H1 (cell line): ENCODE measurements at regions not wholly inside any gene's neighbourhood (a gene's known extent, or its start where the extent isn't known, plus 50 kb on each side); places are given as distances from the start of the nearest gene placed in this dataset.

Source experiments
- CTCF ChIA-PET: fragments of 300-600 bp; sonication (Branson Sonifier 250); formaldehyde crosslinking; loops from one replicate; lab custom pipeline; 2021; ENCODE audit not compliant: partially characterized antibody; lab: Charles Lee
- POLR2A ChIA-PET: fragments of 300-600 bp; sonication (Branson Sonifier 250); formaldehyde crosslinking; loops from one replicate; lab custom pipeline; 2021; ENCODE audit warnings: inconsistent platforms; ENCODE audit not compliant: partially characterized antibody; lab: Charles Lee
- DNase-seq, 2 experiments: peaks; one replicate each; pipeline versions ENCODE4 v3.0.0 to v3.0.0-alpha.2; 2010 to 2022; ENCODE audit warnings: low spot score in 2 of 2, low read depth in 1 of 2, mixed read lengths in 1 of 2
- FAIRE-seq: peaks from 2 replicates; lab custom pipeline; 2011; peaks lifted over from hg19 to GRCh38; lab: Jason Lieb, UNC
- H2AFZ ChIP-seq: 2 replicates; pipeline ENCODE4 v1.8.1; 2012; ENCODE audit warnings: low read length, inconsistent platforms
- H2AK5ac ChIP-seq: 2 replicates; pipeline ENCODE4 v1.6.1; 2013; ENCODE audit warnings: low read depth, low read length
- H2BK120ac ChIP-seq: replicated peaks from 2 replicates; pipeline ENCODE3; 2013; ENCODE audit warnings: low read depth, low read length, inconsistent platforms
- H2BK12ac ChIP-seq: 2 replicates; pipeline ENCODE4 v1.6.1; 2013; ENCODE audit warnings: low read depth, low read length
- H2BK15ac ChIP-seq: 2 replicates; pipeline ENCODE4 v1.6.1; 2013; ENCODE audit warnings: low read length
- H2BK20ac ChIP-seq: 2 replicates; pipeline ENCODE4 v1.6.1; 2013; ENCODE audit warnings: low read length
- H2BK5ac ChIP-seq: 2 replicates; pipeline ENCODE4 v1.6.1; 2013; ENCODE audit warnings: low read depth, low read length
- H3K14ac ChIP-seq: 2 replicates; pipeline ENCODE4 v1.6.1; 2013; ENCODE audit warnings: inconsistent platforms; ENCODE audit not compliant: insufficient read length
- H3K18ac ChIP-seq: 2 replicates; pipeline ENCODE4 v1.6.1; 2013; ENCODE audit warnings: low read length; ENCODE audit errors: extremely low read depth
- H3K23ac ChIP-seq: 2 replicates; pipeline ENCODE4 v1.6.1; 2013; ENCODE audit warnings: inconsistent platforms; ENCODE audit not compliant: insufficient read length
- H3K23me2 ChIP-seq: 2 replicates; pipeline ENCODE4 v1.6.1; 2013; ENCODE audit warnings: low read depth, low read length
- H3K27ac ChIP-seq: 2 replicates; pipeline ENCODE4 v1.6.1; 2011; ENCODE audit warnings: low read depth, low read length, inconsistent platforms
- H3K27me3 ChIP-seq, 4 experiments: replicated peaks in 1 of 4; 1 replicate in 1 of 4; 2 replicates in 3 of 4; pipeline versions ENCODE4 v1.6.1 to v1.8.1; 2011 to 2013; ENCODE audit warnings: low read length in 3 of 4, mild to moderate bottlenecking in 3 of 4, inconsistent platforms in 2 of 4, mixed read lengths in 2 of 4, moderate library complexity in 1 of 4; ENCODE audit not compliant: control insufficient read depth in 3 of 4, insufficient read depth in 3 of 4; ENCODE audit errors: extremely low read depth in 1 of 4
- H3K36me3 ChIP-seq, 4 experiments: 2 replicates each; pipeline versions ENCODE4 v1.6.1 to v1.8.1; 2011 to 2013; ENCODE audit warnings: mild to moderate bottlenecking in 4 of 4, low read length in 3 of 4, moderate library complexity in 2 of 4, control low read depth in 1 of 4, inconsistent platforms in 1 of 4; ENCODE audit not compliant: insufficient read depth in 4 of 4, control insufficient read depth in 2 of 4
- H3K4ac ChIP-seq: replicated peaks from 2 replicates; pipeline ENCODE3; 2013; ENCODE audit warnings: low read length, low read depth, mixed read lengths, inconsistent platforms; ENCODE audit not compliant: insufficient read length
- H3K4me1 ChIP-seq, 4 experiments: replicated peaks in 1 of 4; 1 replicate in 1 of 4; 2 replicates in 3 of 4; pipeline versions ENCODE4 v1.6.1 to v1.8.1; 2011 to 2013; ENCODE audit warnings: low read length in 3 of 4, inconsistent platforms in 2 of 4, mixed read lengths in 1 of 4; ENCODE audit not compliant: insufficient read depth in 4 of 4, control insufficient read depth in 3 of 4
- H3K4me2 ChIP-seq, 2 experiments: 2 replicates each; pipeline versions ENCODE4 v1.6.1 to v1.8.1; 2011 to 2013; ENCODE audit warnings: low read depth in 2 of 2, low read length in 2 of 2, control low read depth in 1 of 2, inconsistent platforms in 1 of 2, mild to moderate bottlenecking in 1 of 2; ENCODE audit not compliant: insufficient read depth in 1 of 2
- H3K4me3 ChIP-seq, 4 experiments: fragments of 200-600, 300-600 bp in 1 of 4; sonication (generic), shearing (Covaris generic), sonication (Bioruptor Twin) in 1 of 4; 2 replicates each; pipeline versions ENCODE4 v1.5.1 to v1.8.1; 2011 to 2016; ENCODE audit warnings: low read length in 4 of 4, low read depth in 3 of 4, control low read depth in 2 of 4, inconsistent platforms in 2 of 4, mild to moderate bottlenecking in 2 of 4, mixed read lengths in 1 of 4, moderate library complexity in 1 of 4; ENCODE audit not compliant: insufficient read depth in 2 of 4; ENCODE audit errors: extremely low read depth in 1 of 4
- H3K56ac ChIP-seq: replicated peaks from 2 replicates; pipeline ENCODE3; 2013; ENCODE audit warnings: low read depth, mild to moderate bottlenecking, mixed read lengths, low read length, inconsistent platforms; ENCODE audit not compliant: insufficient read length
- H3K79me1 ChIP-seq: 2 replicates; pipeline ENCODE4 v1.6.1; 2013; ENCODE audit warnings: low read depth, low read length, control low read depth
- H3K79me2 ChIP-seq, 2 experiments: 2 replicates each; pipeline versions ENCODE4 v1.6.1 to v1.8.1; 2012 to 2013; ENCODE audit warnings: low read length in 2 of 2, mild to moderate bottlenecking in 2 of 2, inconsistent platforms in 1 of 2; ENCODE audit not compliant: insufficient read depth in 2 of 2, control insufficient read depth in 1 of 2
- H3K9ac ChIP-seq, 4 experiments: replicated peaks in 1 of 4; 1 replicate in 1 of 4; 2 replicates in 3 of 4; pipeline versions ENCODE4 v1.6.1 to v1.8.1; 2011 to 2013; ENCODE audit warnings: low read depth in 3 of 4, low read length in 3 of 4, control low read depth in 2 of 4, mild to moderate bottlenecking in 2 of 4, moderate library complexity in 2 of 4, inconsistent platforms in 1 of 4; ENCODE audit errors: extremely low read depth in 1 of 4
- H3K9me3 ChIP-seq, 2 experiments: 2 replicates each; pipeline versions ENCODE4 v1.6.1 to v1.8.1; 2012 to 2013; ENCODE audit warnings: mild to moderate bottlenecking in 2 of 2, moderate library complexity in 2 of 2, control low read depth in 1 of 2, inconsistent platforms in 1 of 2, low read depth in 1 of 2, low read length in 1 of 2, mixed read lengths in 1 of 2; ENCODE audit not compliant: insufficient read depth in 2 of 2
- H4K20me1 ChIP-seq, 2 experiments: replicated peaks in 1 of 2; 2 replicates each; pipeline versions ENCODE3 to v1.8.1; 2011 to 2013; ENCODE audit warnings: inconsistent platforms in 2 of 2, low read length in 2 of 2, mild to moderate bottlenecking in 1 of 2; ENCODE audit not compliant: insufficient read depth in 2 of 2, control insufficient read depth in 1 of 2
- H4K5ac ChIP-seq: 2 replicates; pipeline ENCODE4 v1.6.1; 2013; ENCODE audit warnings: low read length, low read depth, mixed read lengths, inconsistent platforms; ENCODE audit not compliant: insufficient read length
- H4K8ac ChIP-seq: 2 replicates; pipeline ENCODE4 v1.8.0; 2013; ENCODE audit warnings: mild to moderate bottlenecking, moderate library complexity, low read length, inconsistent platforms; ENCODE audit not compliant: insufficient read depth; ENCODE audit errors: extremely low read depth
- H4K91ac ChIP-seq: replicated peaks from 2 replicates; pipeline ENCODE3; 2013; ENCODE audit warnings: low read length, mixed read lengths, inconsistent platforms; ENCODE audit not compliant: insufficient read length
- CBX5 ChIP-seq: fragments of 300-800, 300-1000 bp; sonication (generic); IDR thresholded peaks from 2 replicates; pipeline ENCODE4 v1.7.1; 2016; ENCODE audit warnings: antibody characterized with exemption, low read length, low read depth
- GTF2F1 ChIP-seq: IDR thresholded peaks from 2 replicates; pipeline ENCODE4 v1.6.1; 2012; ENCODE audit warnings: low read depth, low read length, improper control_type of control experiment, borderline replicate concordance
- HDAC2 ChIP-seq, 2 experiments: fragments of 300-600 bp in 1 of 2; sonication (generic) in 1 of 2; IDR thresholded peaks; 2 replicates each; pipeline ENCODE4 v1.6.1; 2011 to 2012; ENCODE audit warnings: low read depth in 2 of 2, low read length in 2 of 2, mild to moderate bottlenecking in 2 of 2, moderate library complexity in 2 of 2, borderline replicate concordance in 1 of 2, inconsistent platforms in 1 of 2
- RAD21 ChIP-seq, 2 experiments: IDR thresholded peaks in 1 of 2; conservative IDR thresholded peaks in 1 of 2; 2 replicates each; pipeline ENCODE4 v1.6.1; 2011; ENCODE audit warnings: low read depth in 2 of 2, low read length in 2 of 2, improper control_type of control experiment in 1 of 2, inconsistent platforms in 1 of 2, mild to moderate bottlenecking in 1 of 2, moderate library complexity in 1 of 2
- RNF2 ChIP-seq: fragments of 200-900, 300-1000 bp; sonication (generic); IDR thresholded peaks from 2 replicates; pipeline ENCODE4 v1.7.1; 2016; ENCODE audit warnings: borderline replicate concordance, low read depth, mild to moderate bottlenecking, antibody characterized with exemption, low read length; ENCODE audit not compliant: poor library complexity, severe bottlenecking; ENCODE audit errors: missing control alignments
- RXRA ChIP-seq: IDR thresholded peaks from 2 replicates; pipeline ENCODE4 v1.6.1; 2011; ENCODE audit warnings: low read depth, mild to moderate bottlenecking, low read length, moderate library complexity; ENCODE audit not compliant: insufficient read depth
- USF2 ChIP-seq: IDR thresholded peaks from 2 replicates; pipeline ENCODE4 v1.6.1; 2011; ENCODE audit warnings: low read length, improper control_type of control experiment
- whole genome bisulfite sequencing, 2 experiments: shearing (Covaris generic) in 1 of 2; methylation state at CpG; one replicate each; pipeline versions ENCODE4 v1.1.6 to v1.1.7; 2013 to 2015; ENCODE audit warnings: low lambda C conversion rate in 2 of 2, mixed read lengths in 2 of 2, inconsistent platforms in 1 of 2, low coverage in 1 of 2, missing lambda C conversion rate in 1 of 2; ENCODE audit not compliant: insufficient replicate concordance in 2 of 2, insufficient coverage in 1 of 2, insufficient read length in 1 of 2; ENCODE audit errors: extremely low coverage in 1 of 2, missing lambda C conversion rate in 1 of 2; 5-methylcytosine and 5-hydroxymethylcytosine counted together

GRCh38 chr13:77386046-77386445 lies 59.2 kb upstream of the MYCBP2 start:
- Histone ChIP-seq H3K4me1 (peaks cover 0 to 12% (median 0%) of the 10 kb centered on the region in 4 experiments; a peak in 1 of 7 replicates), H3K27me3 (no peaks in the 10 kb centered on the region), H3K56ac (no peak overlapping the region), H3K4me2 (no peak overlapping the region), H3K36me3 (no peaks in the 10 kb centered on the region), H2BK12ac (no peak overlapping the region), H3K79me2 (no peaks in the 10 kb centered on the region), H3K27ac (no peak overlapping the region), H3K4ac (no peak overlapping the region), H2BK5ac (no peak overlapping the region), H2BK20ac (no peak overlapping the region), H4K5ac (no peak overlapping the region), H3K14ac (no peak overlapping the region), H4K20me1 (no peaks in the 10 kb centered on the region), H2BK120ac (no peak overlapping the region), H3K23me2 (no peaks in the 10 kb centered on the region), H3K23ac (no peak overlapping the region), H3K4me3 (no peak overlapping the region), H2AFZ (no peak overlapping the region), H3K18ac (no peak overlapping the region), H2AK5ac (no peak overlapping the region), H3K9ac (no peak overlapping the region), H4K91ac (no peak overlapping the region), H3K79me1 (no peaks in the 10 kb centered on the region), H3K9me3 (no peaks in the 10 kb centered on the region; a peak in 1 of 4 replicates), H2BK15ac (no peak overlapping the region), H4K8ac (no peak overlapping the region)
- ChIA-PET CTCF (interaction anchor here (0.6 kb wide), 1 partner anchor 14 kb away, joined by 3 read pairs; no protein-coding TSS in a partner anchor), POLR2A (interaction anchor here (0.6 to 0.8 kb wide), 2 partner anchors 16 to 965 kb away, joined by 3 read pairs; no protein-coding TSS in a partner anchor)
- FAIRE-seq: no peak
- TF ChIP-seq GTF2F1: no peak
- no peak for TF ChIP-seq RNF2
- TF ChIP-seq HDAC2 (IDR thresholded peaks at IDR 0.05; ENCODE audit: borderline replicate concordance in 1 of 2, low read depth in 2 of 2, low read length in 2 of 2): no peak
- no peak for TF ChIP-seq RXRA
- TF ChIP-seq RAD21 (IDR thresholded peaks at IDR 0.05 in 1 of 2, conservative IDR thresholded peaks at IDR 0.05 in 1 of 2; ENCODE audit: low read depth in 2 of 2, low read length in 2 of 2): no peak
- TF ChIP-seq CBX5: no peak
- TF ChIP-seq USF2: no peak
- WGBS, 2 experiments: 88% methylated on average over 2 of the region's 2 CpGs; no CpG with 5 or more reads in 1 of the 2 experiments
- DNase-seq: no peak
